ENCODE measurements at regions not wholly inside any gene's neighbourhood (a gene's known extent, or its start where the extent isn't known, plus 50 kb on each side); places are given as distances from the start of the nearest gene placed in this dataset.

DNA sequence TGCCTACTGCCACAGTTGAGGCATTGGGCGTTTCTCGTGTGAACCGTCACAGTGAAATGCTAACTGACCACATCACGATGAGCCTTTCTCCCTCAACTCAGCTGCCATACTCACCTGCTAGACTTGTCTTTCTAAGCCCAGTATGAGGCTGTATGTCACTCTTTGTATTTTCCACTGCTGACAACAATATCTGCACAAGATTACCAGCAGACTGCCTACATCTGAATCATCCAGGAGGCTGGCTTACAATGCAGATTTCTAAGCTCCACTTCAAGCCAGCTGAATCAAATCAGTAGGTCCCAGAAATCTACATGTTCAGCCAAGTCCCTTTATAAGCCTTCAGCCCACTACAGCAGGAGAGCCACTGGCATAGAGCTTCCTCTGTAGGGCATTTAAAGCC lies 355.0 kb upstream of the DUSP10 start:
- DNase-seq = no peak

DNA sequence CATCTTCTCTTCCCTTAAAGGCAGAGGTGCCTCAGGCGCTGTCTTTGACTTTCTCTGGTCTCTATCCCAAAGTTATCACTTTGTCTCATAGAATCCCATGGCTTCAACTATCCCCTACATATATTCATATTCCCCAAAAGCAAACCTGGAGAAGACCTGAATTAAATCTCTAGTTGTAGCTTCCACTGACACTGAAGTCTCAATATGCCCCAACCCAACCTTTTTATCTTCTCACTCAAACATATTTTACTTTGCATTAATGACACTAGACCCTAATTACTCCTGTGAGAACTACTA lies 354.5 kb upstream of the DUSP10 start:
- no peak for DNase-seq

DNA sequence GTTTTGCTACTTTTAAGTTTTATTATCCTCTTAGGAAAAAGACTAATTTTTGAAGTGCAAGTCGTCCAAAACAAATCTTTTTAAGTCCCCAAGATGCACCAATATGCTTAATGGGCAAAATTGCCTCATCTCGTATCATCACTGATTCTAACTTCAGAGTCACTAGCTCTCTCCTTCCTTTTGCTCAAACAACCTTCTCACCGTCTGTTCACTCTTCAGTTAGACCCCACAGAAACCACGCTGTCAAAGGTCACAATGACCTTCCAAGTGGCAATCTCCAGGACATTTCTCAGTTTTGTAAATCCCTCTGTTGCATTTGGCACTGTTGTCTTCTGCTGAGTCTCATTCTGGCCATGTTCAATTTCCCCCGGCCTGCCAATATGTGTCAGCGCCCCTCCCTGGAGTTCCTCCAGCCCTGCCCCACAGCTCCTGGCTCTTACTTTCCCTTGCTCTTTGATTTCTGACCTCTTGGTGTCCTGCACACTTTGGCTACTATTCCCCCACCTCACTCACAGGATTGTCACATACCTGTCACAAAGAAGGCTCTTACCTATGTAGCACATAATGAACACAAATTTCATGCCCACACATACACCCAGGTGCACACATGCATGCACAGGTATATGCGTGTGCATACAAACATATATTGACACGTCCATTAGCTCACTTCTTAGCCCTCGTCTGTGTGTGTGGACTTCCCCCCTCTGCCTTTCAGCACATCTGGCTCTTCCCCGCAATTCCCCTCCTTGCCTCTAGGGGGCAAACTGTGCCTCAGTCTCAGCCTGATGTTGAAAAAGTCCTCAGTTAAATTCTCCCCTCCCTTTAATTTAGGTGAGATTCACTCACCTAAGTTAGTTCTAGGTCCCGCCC lies 354.0 kb upstream of the DUSP10 start:
- no peak for DNase-seq

DNA sequence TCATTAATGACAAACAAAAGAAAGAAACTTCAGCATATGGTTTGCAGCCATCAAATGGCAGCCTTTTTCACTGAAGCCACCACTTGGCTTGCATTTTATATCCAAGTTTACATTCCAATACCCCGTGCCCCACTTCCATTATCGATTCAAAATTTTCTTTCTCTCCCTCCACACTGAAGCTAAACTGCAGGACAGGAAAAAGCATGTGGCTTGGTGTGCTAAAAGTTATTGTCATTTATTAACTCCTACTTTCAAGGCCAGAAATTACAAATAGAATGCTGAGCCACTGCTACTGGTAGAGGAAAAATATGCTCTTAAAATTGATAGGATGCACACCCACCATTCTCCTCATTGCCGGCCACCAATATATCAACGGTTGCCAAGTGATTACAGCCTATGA lies 351.6 kb upstream of the DUSP10 start:
- no peak for DNase-seq

DNA sequence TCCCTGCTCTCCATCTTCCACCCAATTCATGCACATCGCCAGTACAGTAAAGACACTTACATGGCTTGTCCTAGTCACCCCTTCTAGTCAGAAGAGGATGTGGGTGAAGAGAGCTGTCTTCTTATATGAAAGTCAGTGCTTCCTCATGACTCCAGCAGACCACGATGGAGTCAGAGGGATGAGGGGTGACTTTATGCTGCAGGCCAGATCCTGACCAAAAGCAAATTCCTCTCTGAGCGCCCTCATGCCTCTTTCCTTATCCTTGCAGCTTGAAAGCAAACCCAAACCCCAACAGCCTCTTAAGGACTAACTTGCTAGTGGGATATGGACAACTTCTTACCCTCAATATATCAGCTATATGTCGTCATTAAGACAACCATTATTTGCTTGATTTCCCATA lies 348.2 kb upstream of the DUSP10 start:
- DNase-seq = no peak

DNA sequence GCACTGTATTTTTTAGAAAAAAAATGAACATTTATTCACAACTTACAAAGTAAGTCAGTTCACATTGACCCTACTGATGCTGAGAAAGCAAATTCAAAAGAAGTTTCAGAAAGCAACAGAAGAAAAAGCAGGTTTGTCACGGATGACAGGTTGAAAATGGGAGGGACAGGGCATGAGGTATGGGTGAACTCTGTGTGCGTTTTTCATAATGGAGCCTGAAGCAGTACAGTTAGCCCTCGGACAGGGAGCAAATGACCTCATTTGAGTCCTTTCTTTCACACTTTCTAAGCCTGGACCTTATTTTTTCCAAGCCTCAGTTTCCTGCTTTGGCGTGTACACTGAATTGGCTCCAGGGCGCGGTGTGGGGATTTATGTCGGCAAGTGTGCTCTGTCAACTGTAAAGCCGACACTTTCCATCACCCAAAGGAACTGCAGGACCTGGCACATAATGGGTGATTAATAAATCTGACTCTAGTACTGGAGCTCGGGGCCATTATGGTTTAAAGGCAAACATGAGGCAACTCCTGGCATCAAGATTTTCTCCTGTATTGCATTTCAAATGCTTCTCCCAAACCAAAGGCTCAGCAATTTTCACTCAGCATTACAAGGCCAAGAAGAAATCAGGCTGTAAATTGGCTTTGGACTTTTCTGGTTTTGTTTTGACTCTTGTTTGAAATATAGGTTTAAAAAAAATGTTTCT lies 345.5 kb upstream of the DUSP10 start:
- no peak for DNase-seq

DNA sequence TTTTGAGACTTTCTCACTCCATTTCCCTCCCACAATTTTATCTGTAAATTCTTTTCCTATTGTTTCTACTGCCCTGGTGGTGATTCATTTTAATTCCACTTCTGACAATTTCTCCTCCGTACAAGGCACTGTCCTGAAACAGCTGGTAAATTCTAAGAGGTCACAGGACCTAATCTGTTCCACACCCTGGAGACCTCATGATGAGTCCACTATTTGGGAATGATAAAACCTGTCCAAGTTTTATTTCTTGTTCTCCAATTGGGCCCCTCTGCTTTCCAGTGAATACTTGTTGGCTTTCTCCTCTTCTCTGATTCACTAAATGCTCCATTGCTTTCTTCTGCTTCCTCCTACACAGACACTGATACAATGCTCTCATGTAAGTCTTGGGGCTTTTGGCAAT lies 343.1 kb upstream of the DUSP10 start:
- DNase-seq = no peak

DNA sequence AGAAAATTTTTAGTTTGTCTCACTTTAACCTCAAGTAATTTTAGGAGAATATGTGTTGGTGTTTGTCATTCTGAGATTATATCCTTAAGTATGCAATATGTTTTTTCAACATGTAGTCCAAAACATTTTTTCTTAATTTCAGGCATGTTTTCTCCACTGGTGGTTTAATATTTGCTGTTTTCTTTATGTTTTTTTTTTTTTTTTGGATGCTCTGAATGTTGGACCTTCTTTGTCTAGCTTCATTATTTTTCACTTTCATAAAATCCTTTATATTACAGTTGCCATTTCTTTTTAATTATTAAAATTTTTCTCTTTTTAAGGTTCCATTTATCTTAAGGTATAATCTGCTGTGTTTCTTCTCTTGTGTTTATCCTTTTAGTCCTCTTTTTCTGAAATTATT lies 342.2 kb upstream of the DUSP10 start:
- DNase-seq = no peak

DNA sequence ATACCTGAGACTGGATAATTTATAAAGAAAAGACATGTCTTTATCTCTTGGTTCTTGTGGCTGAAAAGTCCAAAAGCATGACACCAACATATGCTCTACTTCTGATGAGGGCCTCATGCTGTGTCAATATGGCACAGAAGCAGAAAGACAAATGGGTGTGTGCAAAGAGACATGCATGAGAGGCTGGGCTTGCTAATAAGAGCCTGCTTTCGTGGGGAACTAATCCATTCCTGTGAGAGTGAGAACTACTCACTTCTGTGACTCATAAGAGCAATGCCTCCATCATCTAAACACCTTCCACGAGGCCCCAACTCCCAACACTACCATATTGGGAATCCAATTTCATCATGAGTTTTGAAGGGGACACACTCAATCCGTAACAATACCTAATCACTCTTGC lies 340.0 kb upstream of the DUSP10 start:
- DNase-seq = no peak

DNA sequence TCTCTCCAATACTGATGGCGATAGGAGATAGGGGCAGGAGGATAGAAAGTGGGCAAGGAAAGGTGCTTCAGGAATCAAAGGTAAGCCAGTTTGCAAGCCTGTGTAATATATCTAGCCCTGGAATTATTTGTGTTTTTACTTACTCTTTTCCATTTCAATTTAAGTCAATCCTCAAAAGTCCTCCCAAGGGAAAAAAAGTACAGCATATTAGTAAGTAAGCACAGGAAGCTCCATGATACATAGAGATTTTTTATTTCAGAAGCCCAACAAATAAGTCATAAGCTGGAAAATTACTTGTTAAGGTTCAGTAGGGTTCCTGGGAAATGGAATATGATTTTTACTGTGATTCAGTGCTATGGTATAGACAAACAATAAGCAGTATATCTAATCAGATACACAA lies 337.7 kb upstream of the DUSP10 start:
- DNase-seq = no peak

DNA sequence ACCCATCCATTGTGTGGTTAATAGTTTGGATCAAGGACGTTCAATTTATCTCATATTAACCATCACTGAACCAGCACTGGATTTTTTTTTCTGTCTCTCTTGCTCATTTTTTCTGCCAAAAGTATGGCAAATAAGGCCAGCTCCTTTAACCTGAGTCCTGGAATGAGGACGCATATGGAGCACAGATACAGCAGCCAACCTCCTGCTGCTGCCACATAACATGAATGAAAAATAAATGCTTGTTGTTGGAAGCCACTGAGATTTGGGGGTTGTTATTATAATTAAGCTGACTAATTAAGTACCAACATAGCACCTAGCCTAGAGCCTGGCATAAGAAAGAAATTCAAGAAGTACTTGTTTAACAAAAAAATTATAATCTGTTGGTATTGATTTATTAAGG lies 335.3 kb upstream of the DUSP10 start:
- DNase-seq = no peak

DNA sequence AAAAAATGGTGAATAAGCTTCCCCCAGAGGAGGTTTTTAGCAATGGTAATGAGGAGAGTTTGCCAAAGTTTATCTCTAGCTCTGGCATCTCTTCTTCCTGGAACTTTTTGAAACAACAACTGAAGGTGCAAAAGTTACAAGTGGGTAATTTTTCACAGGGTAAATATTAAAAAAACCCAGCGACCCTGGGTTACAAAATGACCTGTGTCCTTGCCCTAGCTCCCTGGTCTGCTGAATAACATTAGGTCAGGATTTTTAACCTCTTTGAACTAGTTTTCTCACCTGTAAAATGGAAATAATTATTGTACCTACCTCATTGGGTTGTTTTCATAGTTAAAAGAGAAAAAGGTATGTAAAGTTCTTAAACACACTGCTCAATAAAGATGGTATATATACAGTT lies 332.4 kb upstream of the DUSP10 start:
- DNase-seq = no peak

DNA sequence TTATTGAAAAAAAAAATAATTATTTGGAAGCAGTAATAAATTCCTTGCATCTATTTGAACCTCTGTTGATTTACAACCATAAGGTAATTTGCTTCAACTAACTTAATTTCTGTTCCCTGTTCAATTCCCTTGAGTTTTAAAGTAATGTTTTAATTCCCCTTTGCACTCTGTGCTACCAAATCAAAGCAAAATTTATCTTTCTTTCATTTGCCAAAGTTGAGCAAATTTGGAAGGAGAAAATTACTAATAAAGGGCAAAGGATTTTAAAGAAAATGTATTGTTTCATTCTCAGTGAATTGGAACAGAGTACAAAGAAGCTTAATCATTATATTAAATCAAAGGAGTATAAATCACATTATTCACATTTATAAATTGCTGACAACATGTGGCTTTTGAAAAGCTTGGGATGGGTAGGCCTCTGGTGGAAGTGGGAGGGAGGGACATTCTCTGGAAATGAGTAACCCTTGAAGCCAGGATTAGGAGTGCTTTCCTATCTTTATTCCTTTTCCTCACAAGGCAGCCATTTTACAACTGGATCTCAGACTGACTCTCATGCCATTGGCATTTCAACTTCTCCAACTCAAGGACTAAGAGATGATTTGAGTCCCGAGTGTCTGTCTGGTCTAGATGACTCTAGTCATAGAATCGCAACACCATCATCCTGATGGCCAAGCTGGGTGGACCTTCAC lies 331.6 kb upstream of the DUSP10 start:
- no peak for DNase-seq

DNA sequence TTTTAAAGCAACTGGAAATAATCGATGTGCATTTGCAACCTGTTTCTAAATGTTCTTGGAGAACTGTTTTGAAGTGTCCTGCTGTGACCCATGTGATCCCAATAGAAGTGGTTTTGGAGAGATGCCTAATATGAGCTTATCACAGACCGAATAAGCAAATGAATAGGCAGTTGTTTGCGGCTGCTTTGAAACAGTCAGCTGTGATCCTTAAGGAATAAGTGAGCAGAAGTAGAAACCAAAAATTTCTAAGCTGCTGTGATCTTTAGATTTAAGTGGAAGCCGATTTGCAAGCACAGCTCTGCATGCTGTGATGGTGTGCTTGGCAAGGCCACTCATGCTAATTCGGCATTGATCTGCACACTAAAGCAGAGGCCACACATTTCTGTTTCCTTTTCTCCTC lies 329.5 kb upstream of the DUSP10 start:
- no peak for DNase-seq

DNA sequence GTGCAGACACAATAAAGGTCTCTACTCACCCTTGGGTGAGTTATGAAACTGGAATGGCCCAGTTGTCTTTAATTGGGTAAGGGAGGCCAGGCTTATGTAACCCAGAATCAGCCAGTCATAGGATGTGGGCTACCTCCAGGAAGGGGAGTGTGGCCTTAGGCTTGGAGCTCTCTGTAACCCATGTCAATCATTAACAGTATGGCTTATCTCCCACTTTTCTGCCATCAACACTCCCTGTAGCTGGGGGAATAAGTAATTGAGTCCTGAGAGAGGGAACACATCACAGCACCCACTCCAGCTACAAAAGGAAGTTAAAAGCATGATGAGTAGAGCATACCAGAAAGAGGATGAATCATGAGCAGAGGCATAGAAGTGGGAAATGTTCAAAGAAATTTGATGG lies 327.0 kb upstream of the DUSP10 start:
- no peak for DNase-seq

DNA sequence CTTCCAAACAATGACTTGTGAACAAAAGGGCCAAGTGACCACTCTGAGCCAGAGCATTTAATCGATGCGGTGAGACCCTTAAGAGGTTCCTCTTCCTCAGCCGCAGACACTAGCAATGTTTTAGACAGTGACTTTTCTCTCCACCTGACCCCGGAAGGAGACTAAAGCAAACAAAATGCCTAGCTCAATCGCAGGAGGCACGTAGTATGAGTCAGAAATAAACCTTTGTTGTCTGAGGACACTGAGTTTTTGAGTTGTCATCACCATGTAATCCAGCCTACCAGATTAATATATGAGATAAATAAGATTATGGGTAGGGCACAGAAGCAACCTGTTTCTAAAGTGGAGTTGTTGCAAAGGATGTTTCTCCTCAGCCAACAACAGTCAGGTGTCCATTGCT lies 326.2 kb upstream of the DUSP10 start:
- no peak for DNase-seq

DNA sequence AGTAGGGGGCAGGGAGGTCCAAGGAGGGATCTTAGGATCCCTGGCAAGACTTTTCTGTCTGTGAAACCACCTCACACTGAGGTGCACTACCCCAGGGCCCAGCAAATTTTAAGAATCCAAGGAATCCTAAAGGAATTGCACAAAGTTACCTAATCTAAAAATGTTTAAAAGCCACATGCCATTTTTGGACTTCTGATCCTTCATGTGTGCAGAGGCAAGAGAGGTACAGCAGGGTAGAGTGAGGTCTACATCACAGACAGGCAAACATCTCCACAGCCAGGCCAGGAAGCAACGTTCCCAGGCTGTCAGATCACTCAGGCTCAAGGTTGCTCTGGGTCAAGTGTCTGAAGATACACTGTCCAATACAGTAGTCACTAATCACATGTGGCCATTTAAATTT lies 324.6 kb upstream of the DUSP10 start:
- DNase-seq = no peak

DNA sequence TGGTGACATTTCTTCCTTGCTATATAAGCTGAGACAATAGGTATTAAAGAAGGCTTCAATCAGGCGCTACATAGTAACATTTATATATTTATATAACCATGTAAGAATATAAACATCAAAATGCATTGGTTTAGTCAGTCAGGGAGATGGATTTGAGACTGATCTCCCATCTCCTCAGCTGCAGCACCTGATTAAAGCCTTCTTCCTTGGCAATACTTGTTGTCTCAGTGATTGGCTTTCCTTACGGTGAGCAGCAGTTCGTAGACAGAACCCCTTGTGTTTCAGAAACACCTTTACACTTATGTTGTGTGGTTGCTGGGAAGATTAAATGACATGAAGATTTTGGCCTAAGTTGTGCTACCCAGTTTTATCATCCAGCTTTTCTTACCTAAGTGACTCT lies 323.3 kb upstream of the DUSP10 start:
- no peak for DNase-seq

DNA sequence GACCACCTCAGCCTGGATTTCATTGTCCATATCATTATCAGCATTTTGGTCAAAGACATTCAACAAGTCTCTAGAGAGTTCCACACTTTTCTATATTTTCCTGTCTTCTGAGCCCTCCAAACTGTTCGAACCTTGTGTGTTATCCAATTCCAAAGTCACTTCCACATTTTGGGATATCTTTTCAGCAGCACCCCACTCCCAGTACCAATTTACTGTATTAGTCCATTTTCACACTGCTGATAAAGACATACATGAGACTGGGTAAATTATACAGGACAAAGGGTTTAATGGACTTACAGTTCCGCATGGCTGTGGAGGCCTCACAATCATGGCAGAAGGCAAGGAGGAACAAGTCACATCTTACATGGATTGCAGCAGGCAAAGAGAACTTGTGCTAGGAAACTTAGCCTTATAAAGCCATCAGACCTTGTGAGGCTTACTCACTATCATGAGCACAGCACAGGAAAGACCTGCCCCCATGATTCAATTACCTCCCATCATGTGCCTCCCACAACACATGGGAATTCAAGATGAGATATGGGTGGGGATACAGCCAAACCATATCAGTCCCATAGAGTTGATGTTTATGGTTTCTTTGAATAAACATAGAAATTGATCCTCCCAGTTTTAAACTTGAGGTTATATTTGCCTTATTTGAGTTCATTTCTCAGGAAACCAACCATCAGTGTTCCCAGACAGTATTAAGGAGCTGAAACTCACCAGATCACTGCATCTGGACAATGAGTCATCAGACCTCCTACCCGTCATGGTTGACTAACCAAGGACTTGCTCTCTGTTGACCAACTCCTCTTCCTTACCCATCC lies 322.7 kb upstream of the DUSP10 start:
- DNase-seq = no peak

DNA sequence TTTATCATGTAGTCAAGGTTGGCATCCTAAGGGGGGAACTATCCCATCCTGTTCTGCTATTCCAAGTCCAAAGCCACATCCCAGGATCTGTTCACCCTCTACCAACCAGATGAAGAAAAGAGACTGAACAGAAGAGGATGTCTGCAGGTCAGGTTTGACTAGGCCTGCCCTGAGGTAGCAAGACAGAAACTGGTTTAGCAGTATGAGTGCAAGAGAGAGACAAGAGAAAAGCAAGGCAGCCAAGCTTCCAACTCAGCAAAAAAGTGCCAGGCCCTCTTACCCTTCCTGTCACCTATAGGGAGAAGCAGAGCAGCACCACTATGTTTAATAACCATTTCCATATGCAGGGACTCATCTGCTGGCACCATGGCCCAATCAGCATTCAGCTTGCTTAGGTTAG lies 320.8 kb upstream of the DUSP10 start:
- DNase-seq = no peak

DNA sequence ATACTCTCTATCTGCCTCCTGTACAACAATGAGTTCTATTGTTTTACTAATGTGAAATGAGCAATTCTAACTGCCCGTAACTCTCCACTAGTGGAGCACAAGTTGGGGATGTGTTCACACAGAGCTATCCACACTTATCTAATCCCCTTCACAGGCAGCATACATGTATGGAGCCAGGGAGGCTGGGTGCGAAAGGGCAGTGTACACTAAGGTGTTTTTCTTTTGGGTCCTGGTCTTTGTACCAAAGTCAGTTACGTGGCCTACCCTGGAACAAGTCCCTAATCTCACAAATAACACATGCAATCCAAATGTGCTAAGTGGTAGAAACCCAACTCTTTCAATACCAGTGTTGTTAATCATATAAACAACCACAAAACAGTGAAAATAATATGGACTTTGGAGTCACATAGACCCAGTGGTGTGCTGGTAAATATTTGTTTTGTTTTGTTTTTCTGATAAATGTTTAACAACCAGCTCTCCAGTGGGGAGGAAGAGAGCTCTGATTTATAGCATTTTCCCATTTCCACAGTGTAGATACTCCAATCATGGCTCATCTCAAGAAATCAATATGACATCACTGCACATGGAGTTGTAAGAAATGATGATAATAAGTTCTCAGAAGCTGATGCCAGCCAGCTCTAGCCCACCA lies 319.9 kb upstream of the DUSP10 start:
- DNase-seq = no peak

DNA sequence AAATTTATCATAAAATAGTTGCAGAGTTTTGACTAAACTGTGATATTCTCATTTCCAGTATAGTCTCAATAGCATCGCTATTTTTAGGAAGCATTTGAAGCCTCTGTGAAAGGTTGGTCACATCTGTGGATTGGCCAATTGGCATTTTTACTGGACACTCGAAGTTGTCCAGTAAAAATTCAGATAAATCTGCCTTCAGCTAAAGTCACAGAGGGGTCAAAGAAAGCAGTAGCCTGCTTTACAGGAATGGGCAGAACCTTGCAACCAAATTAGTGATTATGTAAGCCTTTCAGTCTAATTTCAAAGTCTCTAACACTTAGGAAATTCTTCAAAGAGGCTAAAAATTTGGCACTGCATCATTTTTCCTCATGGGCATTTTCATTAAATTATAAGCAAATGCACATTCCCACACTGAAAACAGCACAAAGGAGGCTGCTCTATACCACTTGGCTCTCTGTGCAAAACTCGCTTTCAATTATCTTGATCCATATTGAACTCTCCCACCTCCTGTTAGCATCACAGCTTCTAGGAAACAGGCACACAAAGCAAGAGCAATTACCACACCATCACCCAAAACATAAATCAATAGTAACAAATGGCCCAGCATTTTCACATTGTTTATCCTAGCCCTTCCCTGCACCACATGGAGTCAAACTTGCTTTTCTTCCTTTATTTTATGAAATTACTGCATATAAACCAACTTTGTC lies 318.5 kb upstream of the DUSP10 start:
- DNase-seq = no peak
